ENCODE measurements at regions not wholly inside any gene's neighbourhood (a gene's known extent, or its start where the extent isn't known, plus 50 kb on each side); places are given as distances from the start of the nearest gene placed in this dataset.

DNA sequence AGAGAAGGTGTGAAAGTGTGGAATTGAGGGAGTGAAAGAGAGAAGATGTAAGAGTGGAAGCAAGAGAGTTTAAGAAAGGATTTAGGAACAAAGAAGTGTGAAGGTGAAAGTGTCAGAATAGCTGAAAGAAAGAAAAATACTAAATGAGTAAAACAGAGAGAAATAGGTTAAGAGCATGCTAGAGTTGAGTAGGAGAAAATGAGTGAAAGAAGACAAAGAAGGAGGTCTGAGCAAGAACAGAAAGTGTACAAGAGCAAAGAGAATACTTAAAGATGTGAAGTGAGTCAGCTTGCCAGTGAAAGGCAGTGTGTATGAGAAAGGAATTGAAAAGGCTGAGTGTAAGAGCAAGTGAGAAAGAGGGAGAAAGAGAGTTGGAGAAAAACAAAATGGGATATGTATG, 348.8 kb upstream of the BCHE start:
- no peak for TF ChIP-seq ZFX (IDR thresholded peaks at IDR 0.05)
- TF ChIP-seq, protein P1, sequence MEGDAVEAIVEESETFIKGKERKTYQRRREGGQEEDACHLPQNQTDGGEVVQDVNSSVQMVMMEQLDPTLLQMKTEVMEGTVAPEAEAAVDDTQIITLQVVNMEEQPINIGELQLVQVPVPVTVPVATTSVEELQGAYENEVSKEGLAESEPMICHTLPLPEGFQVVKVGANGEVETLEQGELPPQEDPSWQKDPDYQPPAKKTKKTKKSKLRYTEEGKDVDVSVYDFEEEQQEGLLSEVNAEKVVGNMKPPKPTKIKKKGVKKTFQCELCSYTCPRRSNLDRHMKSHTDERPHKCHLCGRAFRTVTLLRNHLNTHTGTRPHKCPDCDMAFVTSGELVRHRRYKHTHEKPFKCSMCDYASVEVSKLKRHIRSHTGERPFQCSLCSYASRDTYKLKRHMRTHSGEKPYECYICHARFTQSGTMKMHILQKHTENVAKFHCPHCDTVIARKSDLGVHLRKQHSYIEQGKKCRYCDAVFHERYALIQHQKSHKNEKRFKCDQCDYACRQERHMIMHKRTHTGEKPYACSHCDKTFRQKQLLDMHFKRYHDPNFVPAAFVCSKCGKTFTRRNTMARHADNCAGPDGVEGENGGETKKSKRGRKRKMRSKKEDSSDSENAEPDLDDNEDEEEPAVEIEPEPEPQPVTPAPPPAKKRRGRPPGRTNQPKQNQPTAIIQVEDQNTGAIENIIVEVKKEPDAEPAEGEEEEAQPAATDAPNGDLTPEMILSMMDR (conservative IDR thresholded peaks at IDR 0.05) = no peak

Data from C4-2B (cell line).